Endodermal cell (in vitro differentiated cells): ENCODE measurements at regions not wholly inside any gene's neighbourhood (a gene's known extent, or its start where the extent isn't known, plus 50 kb on each side); places are given as distances from the start of the nearest gene placed in this dataset.

Experiments used
- DNase-seq: peaks from one replicate; pipeline ENCODE4 v3.0.0-alpha.2; 2017
- H3K27ac ChIP-seq: 2 replicates; pipeline ENCODE4 v1.5.1; 2013; ENCODE audit warnings: mild to moderate bottlenecking, low read depth, low read length, moderate library complexity
- H3K27me3 ChIP-seq: 2 replicates; pipeline ENCODE4 v1.6.1; 2013; ENCODE audit warnings: mild to moderate bottlenecking, low read length, moderate library complexity; ENCODE audit not compliant: insufficient read depth, control insufficient read depth, poor library complexity, severe bottlenecking
- H3K36me3 ChIP-seq: 2 replicates; pipeline ENCODE4 v1.7.0; 2013; ENCODE audit warnings: mild to moderate bottlenecking, low read length, moderate library complexity; ENCODE audit not compliant: control insufficient read depth, insufficient read depth
- H3K4me1 ChIP-seq: one replicate; pipeline ENCODE4 v1.7.0; 2013; ENCODE audit warnings: low read length; ENCODE audit not compliant: control insufficient read depth, insufficient read depth
- H3K4me3 ChIP-seq: 2 replicates; pipeline ENCODE4 v1.5.1; 2013; ENCODE audit warnings: mild to moderate bottlenecking, low read length, moderate library complexity
- H3K9ac ChIP-seq: 2 replicates; pipeline ENCODE4 v1.6.1; 2013; ENCODE audit warnings: mild to moderate bottlenecking, low read length, moderate library complexity; ENCODE audit not compliant: poor library complexity, severe bottlenecking; ENCODE audit errors: extremely low read depth
- H3K9me3 ChIP-seq: 2 replicates; pipeline ENCODE4 v1.6.1; 2013; ENCODE audit warnings: mild to moderate bottlenecking, low read length, moderate library complexity; ENCODE audit not compliant: control insufficient read depth
- H3K27ac Mint-ChIP-seq: 2 replicates; pipeline ENCODE4 v1.8.0; 2020; ENCODE audit warnings: mixed read lengths
- H3K27me3 Mint-ChIP-seq: 2 replicates; pipeline ENCODE4 v1.8.0; 2021; ENCODE audit warnings: mild to moderate bottlenecking, mixed read lengths; ENCODE audit not compliant: insufficient read depth
- H3K36me3 Mint-ChIP-seq: 2 replicates; pipeline ENCODE4 v1.8.0; 2020; ENCODE audit warnings: low read depth, mixed read lengths
- H3K4me1 Mint-ChIP-seq: 2 replicates; pipeline ENCODE4 v1.8.0; 2020; ENCODE audit warnings: mixed read lengths
- H3K4me3 Mint-ChIP-seq: 2 replicates; pipeline ENCODE4 v1.8.0; 2020; ENCODE audit warnings: mild to moderate bottlenecking, moderate library complexity, mixed read lengths
- H3K9me3 Mint-ChIP-seq: 2 replicates; pipeline ENCODE4 v1.8.0; 2020; ENCODE audit warnings: mild to moderate bottlenecking, mixed read lengths
- WGBS, 2 experiments: methylation state at CpG; one replicate each; pipeline versions ENCODE4 v1.1.5 to v1.1.7; 2013; ENCODE audit warnings: missing lambda C conversion rate in 2 of 2, mixed read lengths in 1 of 2; ENCODE audit not compliant: insufficient coverage in 1 of 2, insufficient read length in 1 of 2; 5-methylcytosine and 5-hydroxymethylcytosine counted together
- TF ChIP-seq, protein P1 (sequence below): fragments of 200-600 bp; sonication (generic); conservative IDR thresholded peaks from 2 replicates; pipeline ENCODE4 v1.5.0; 2021; ENCODE audit warnings: antibody characterized with exemption, mild to moderate bottlenecking

DNA sequence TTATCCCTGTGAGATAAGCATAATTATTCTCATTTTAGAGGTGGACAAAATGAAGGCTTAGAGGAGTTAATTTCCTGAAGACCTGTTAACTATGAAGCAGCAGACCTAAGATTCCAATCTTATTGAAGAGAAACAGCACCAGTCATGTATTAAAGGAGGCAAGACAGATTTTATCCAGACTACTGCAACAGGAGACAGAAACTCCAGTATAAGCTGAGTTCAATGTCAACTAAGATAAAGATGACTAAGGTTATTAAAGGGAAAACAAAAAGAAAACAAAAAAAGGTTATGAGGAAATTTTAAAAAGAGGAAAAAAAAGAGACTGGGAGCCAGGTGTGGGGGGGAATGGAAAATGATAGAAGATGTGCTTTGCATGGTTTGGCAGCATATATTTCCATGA is 707.7 kb upstream of the NR2F2 start:
- no peak overlapping the region for H3K9ac ChIP-seq
- TF ChIP-seq, protein P1, sequence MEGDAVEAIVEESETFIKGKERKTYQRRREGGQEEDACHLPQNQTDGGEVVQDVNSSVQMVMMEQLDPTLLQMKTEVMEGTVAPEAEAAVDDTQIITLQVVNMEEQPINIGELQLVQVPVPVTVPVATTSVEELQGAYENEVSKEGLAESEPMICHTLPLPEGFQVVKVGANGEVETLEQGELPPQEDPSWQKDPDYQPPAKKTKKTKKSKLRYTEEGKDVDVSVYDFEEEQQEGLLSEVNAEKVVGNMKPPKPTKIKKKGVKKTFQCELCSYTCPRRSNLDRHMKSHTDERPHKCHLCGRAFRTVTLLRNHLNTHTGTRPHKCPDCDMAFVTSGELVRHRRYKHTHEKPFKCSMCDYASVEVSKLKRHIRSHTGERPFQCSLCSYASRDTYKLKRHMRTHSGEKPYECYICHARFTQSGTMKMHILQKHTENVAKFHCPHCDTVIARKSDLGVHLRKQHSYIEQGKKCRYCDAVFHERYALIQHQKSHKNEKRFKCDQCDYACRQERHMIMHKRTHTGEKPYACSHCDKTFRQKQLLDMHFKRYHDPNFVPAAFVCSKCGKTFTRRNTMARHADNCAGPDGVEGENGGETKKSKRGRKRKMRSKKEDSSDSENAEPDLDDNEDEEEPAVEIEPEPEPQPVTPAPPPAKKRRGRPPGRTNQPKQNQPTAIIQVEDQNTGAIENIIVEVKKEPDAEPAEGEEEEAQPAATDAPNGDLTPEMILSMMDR, result no peak
- H3K9me3 ChIP-seq, result no peaks in the 10 kb centered on the region
- H3K36me3 Mint-ChIP-seq, result no peaks in the 10 kb centered on the region
- no peaks in the 10 kb centered on the region for H3K27me3 Mint-ChIP-seq
- no peaks in the 10 kb centered on the region for H3K27me3 ChIP-seq
- H3K27ac Mint-ChIP-seq, result no peak overlapping the region
- no peak for DNase-seq
- no peaks in the 10 kb centered on the region for H3K4me1 ChIP-seq
- H3K4me3 ChIP-seq, result no peak overlapping the region
- H3K27ac ChIP-seq, result no peak overlapping the region
- H3K9me3 Mint-ChIP-seq, result peaks cover 3% of the 10 kb centered on the region
- peaks cover 8% of the 10 kb centered on the region for H3K4me1 Mint-ChIP-seq
- no peak overlapping the region for H3K4me3 Mint-ChIP-seq
- no peaks in the 10 kb centered on the region for H3K36me3 ChIP-seq

DNA sequence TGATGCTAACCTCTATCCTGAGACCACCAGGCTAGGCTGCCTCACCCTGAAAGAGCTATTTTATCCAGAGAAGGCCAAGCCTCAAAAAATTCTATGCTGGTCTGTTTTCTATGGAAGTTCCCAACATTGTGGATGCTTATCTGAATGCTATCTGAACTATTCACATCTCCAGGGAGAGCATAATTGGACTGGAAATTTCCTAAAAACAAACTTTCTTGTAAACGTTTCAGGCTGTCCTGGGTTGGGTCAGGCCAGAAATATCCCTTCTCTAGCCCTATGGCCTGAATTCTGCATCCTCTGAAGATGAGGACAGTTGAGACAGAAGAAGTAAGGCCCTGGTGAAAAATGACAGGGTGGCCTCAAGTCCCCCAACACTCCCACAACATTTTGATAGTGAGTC is 706.4 kb upstream of the NR2F2 start:
- Mint-ChIP-seq H3K4me1 (peaks cover 8% of the 10 kb centered on the region), H3K27me3 (no peaks in the 10 kb centered on the region), H3K9me3 (peaks cover 3% of the 10 kb centered on the region), H3K27ac (no peak overlapping the region), H3K4me3 (no peak overlapping the region), H3K36me3 (no peaks in the 10 kb centered on the region)
- 82% methylated on average over 1 of the region's 1 CpG; no CpG with 5 or more reads in 1 of the 2 experiments for WGBS, 2 experiments
- Histone ChIP-seq H3K4me1 (no peaks in the 10 kb centered on the region), H3K9me3 (no peaks in the 10 kb centered on the region), H3K36me3 (no peaks in the 10 kb centered on the region), H3K27me3 (no peaks in the 10 kb centered on the region), H3K27ac (no peak overlapping the region), H3K4me3 (no peak overlapping the region), H3K9ac (no peak overlapping the region)
- DNase-seq, result no peak
- TF ChIP-seq, protein P1, result no peak

DNA sequence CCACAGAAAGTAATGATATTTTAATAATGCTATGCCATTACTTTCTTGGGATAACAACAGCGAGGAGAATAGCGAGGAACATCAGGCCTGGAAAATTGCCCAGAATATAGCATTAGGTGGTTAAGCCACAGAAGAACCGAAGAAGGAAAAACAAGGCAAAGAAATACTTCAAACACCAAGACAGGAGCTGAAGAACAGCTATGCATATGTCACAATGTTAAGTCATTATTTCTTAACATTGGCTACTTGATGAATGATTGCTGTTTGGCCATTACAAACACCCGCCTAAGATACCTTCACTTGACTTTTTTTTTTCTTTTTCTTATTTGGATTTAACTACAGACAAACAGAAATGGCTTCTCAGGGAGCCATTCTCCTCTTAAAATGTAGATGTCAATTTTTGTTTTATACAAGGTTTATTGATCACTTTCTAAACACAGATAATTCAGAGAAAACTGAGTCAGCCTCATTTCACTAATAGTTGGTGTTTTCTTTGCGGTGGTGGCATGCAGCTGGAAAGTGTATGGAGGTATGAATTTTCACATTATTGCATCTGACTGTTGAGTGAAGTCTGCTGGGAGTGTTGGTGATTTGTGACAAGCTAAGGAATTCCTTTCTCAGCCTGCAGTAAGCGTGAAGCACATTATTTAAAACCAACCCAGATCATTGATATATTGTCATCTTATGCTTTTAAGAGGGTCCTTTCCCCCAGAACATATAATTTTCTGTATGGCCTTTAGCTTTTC is 705.7 kb upstream of the NR2F2 start:
- WGBS, 2 experiments, result 77 to 100% methylated on average over 1 to 6 of the region's 6 CpGs
- H3K36me3 Mint-ChIP-seq, result no peaks in the 10 kb centered on the region

More for the DNA sequence above, 705.7 kb upstream of the NR2F2 start:
- H3K4me3 Mint-ChIP-seq, result no peak overlapping the region
- Histone ChIP-seq H3K9me3 (no peaks in the 10 kb centered on the region), H3K4me1 (no peaks in the 10 kb centered on the region), H3K9ac (no peak overlapping the region), H3K36me3 (no peaks in the 10 kb centered on the region), H3K27ac (no peak overlapping the region), H3K27me3 (no peaks in the 10 kb centered on the region), H3K4me3 (no peak overlapping the region)
- H3K4me1 Mint-ChIP-seq, result peaks cover 8% of the 10 kb centered on the region
- peaks cover 3% of the 10 kb centered on the region for H3K9me3 Mint-ChIP-seq
- TF ChIP-seq, protein P1, result no peak
- H3K27me3 Mint-ChIP-seq, result no peaks in the 10 kb centered on the region
- no peak for DNase-seq
- no peak overlapping the region for H3K27ac Mint-ChIP-seq
